Pancreas (tissue), 10 donors: ENCODE measurements at regions not wholly inside any gene's neighbourhood (a gene's known extent, or its start where the extent isn't known, plus 50 kb on each side); places are given as distances from the start of the nearest gene placed in this dataset.
"Not testable (repeated sequence)": the region's sequence is repeated elsewhere in the genome, so short reads cannot be mapped to it uniquely, and the experiment has no call there.

Experiments
- ATAC-seq, 4 donors: fragments of 200-7000 bp; cut with Tn5 transposase; one replicate each; pipeline versions ENCODE4 v1.8.0 to v1.9.1; 2020; ENCODE audit warnings: mild to moderate bottlenecking in 4 of 4, moderate library complexity in 4 of 4
- DNase-seq, 6 donors: peaks; one replicate each; pipeline ENCODE4 v3.0.0-alpha.2; 2020
- FAIRE-seq: peaks from 2 replicates; lab custom pipeline; 2012; peaks lifted over from hg19 to GRCh38; lab: Jason Lieb, UNC
- H3K27ac ChIP-seq, 4 donors: fragments of 200-600 bp; sonication (generic); 1 replicate in 3 of 4; 2 replicates in 1 of 4; pipeline versions ENCODE4 v1.5.0 to v1.8.0; 2020
- H3K27me3 ChIP-seq, 4 donors: fragments of 200-600 bp; one replicate each; pipeline ENCODE4 v1.8.0; 2021
- H3K36me3 ChIP-seq, 3 donors: fragments of 200-600 bp; sonication (generic) in 1 of 3; one replicate each; pipeline versions ENCODE4 v1.5.0 to v1.8.0; 2020 to 2021
- H3K4me1 ChIP-seq, 3 donors: fragments of 200-600 bp; one replicate each; pipeline ENCODE4 v1.8.0; 2021
- H3K4me3 ChIP-seq, 4 donors: fragments of 200-600 bp; sonication (generic) in 2 of 4; one replicate each; pipeline versions ENCODE4 v1.5.0 to v1.8.0; 2020 to 2021
- H3K9me3 ChIP-seq, 4 donors: fragments of 200-600 bp; one replicate each; pipeline ENCODE4 v1.8.0; 2021
- CTCF ChIP-seq, 4 donors: fragments of 200-600 bp; sonication (generic) in 3 of 4; IDR thresholded peaks; one replicate each; pipeline versions ENCODE4 v1.5.0 to v1.8.0; 2021; ENCODE audit warnings: antibody characterized with exemption in 4 of 4
- WGBS, 2 donors: extraction: QIAGEN DNeasy Blood & Tissue Kit; methylation state at CpG; one replicate each; pipeline ENCODE4 v1.1.7; 2013; 5-methylcytosine and 5-hydroxymethylcytosine counted together
- intact Hi-C, 3 donors: fragments of 100-400 bp; cut with DNase I; formaldehyde crosslinking; loops; one replicate each; pipeline versions ENCODE4 v1.11.1 to v1.14.2; 2022
- donor health status: healthy with polysubstance abuse.
- donor health status: DM: no; HTN: no; CAD: no; lungs with moderate emphysema.
- donor health status: DM: no; HTN: no; CAD: no.
- donor health status: control.
- donor health status: control.
- donor health status: Bipolar disorder and iron deficiency.
- donor health status: DM: yes; HTN: yes; CAD: no.
- donor health status: DM: no; HTN: no; CAD: no.
- donor health status: DM: no; HTN: no; CAD: no.
- donor health status: DM: yes; HTN: yes; CAD: no.

- H3K4me3 ChIP-seq = no peak overlapping the region
- no peaks in the 10 kb centered on the region for H3K36me3 ChIP-seq
- H3K9me3 ChIP-seq = no peaks in the 10 kb centered on the region
- no peaks in the 10 kb centered on the region for H3K4me1 ChIP-seq
- intact Hi-C loops = no loop called here
- no peak for TF ChIP-seq CTCF (IDR thresholded peaks at IDR 0.05)
- DNase-seq (no peak), ATAC-seq (peak in 1 of 4 donors; percentile 19), FAIRE-seq (no peak)
- no peak overlapping the region for H3K27ac ChIP-seq
- H3K27me3 ChIP-seq = no peaks in the 10 kb centered on the region
- 4 to 24% methylated on average over 1 of the region's 1 CpG for WGBS, 2 donors
Measured at GRCh38 chr5:32534041-32534440, 51.3 kb upstream of the SUB1 start.

GRCh38 chr5:32531885-32532520 lies 53.4 kb upstream of the SUB1 start:
- ATAC-seq = peak in 3 of 4 donors; percentile 38 to 56 (median 52)
- TF ChIP-seq CTCF (IDR thresholded peaks at IDR 0.05) = no peak
- H3K9me3 ChIP-seq = no peaks in the 10 kb centered on the region
- intact Hi-C loops = no loop called here
- H3K27ac ChIP-seq = no peak overlapping the region
- no peaks in the 10 kb centered on the region for H3K4me1 ChIP-seq
- H3K4me3 ChIP-seq = no peak overlapping the region
- no peak for DNase-seq
- FAIRE-seq = no peak
- H3K27me3 ChIP-seq = no peaks in the 10 kb centered on the region
- WGBS, 2 donors = 33 to 37% methylated on average over 8 of the region's 8 CpGs
- no peaks in the 10 kb centered on the region for H3K36me3 ChIP-seq

- FAIRE-seq, H3K9me3 ChIP-seq, H3K27me3 ChIP-seq, DNase-seq, intact Hi-C loops, ATAC-seq, H3K27ac ChIP-seq, H3K4me1 ChIP-seq, H3K36me3 ChIP-seq, H3K4me3 ChIP-seq: not testable (repeated sequence)
- 84 to 92% methylated on average over 3 of the region's 3 CpGs for WGBS, 2 donors
Measured at GRCh38 chr5:32527321-32527720, 58.0 kb upstream of the SUB1 start.

GRCh38 chr5:32526810-32527209 lies 58.5 kb upstream of the SUB1 start:
- no peaks in the 10 kb centered on the region for H3K4me1 ChIP-seq
- no peaks in the 10 kb centered on the region for H3K36me3 ChIP-seq
- H3K27me3 ChIP-seq = no peaks in the 10 kb centered on the region
- no peak for FAIRE-seq
- no peaks in the 10 kb centered on the region for H3K9me3 ChIP-seq
- DNase-seq = no peak
- H3K4me3 ChIP-seq = no peak overlapping the region
- ATAC-seq = no peak
- H3K27ac ChIP-seq = no peak overlapping the region
- intact Hi-C loops = no loop called here
- WGBS, 2 donors = 4 to 13% methylated on average over 1 of the region's 1 CpG
- no peak for TF ChIP-seq CTCF (IDR thresholded peaks at IDR 0.05)

GRCh38 chr5:32523625-32524024 lies 61.7 kb upstream of the SUB1 start:
- Histone ChIP-seq H3K27me3 (no peaks in the 10 kb centered on the region), H3K36me3 (no peaks in the 10 kb centered on the region), H3K4me1 (no peaks in the 10 kb centered on the region), H3K9me3 (no peaks in the 10 kb centered on the region), H3K27ac (no peak overlapping the region), H3K4me3 (no peak overlapping the region)
- DNase-seq = no peak
- TF ChIP-seq CTCF (IDR thresholded peaks at IDR 0.05) = no peak
- no peak for FAIRE-seq
- intact Hi-C loops = no loop called here
- 72 to 81% methylated on average over 7 of the region's 7 CpGs for WGBS, 2 donors
- no peak for ATAC-seq
